Prostate gland (tissue), 2 donors: ENCODE measurements at regions not wholly inside any gene's neighbourhood (a gene's known extent, or its start where the extent isn't known, plus 50 kb on each side); places are given as distances from the start of the nearest gene placed in this dataset.

Source experiments
- CTCF ChIP-seq, 4 experiments: fragments of 200-600 bp in 2 of 4; fragments of 450-650 bp in 2 of 4; sonication (generic) in 2 of 4; IDR thresholded peaks; 1 replicate in 3 of 4; 2 replicates in 1 of 4; pipeline ENCODE4 v1.5.1; 2016 to 2019; ENCODE audit warnings: antibody characterized with exemption in 4 of 4, mild to moderate bottlenecking in 2 of 4, moderate library complexity in 2 of 4
- POLR2A ChIP-seq: fragments of 450-650 bp; IDR thresholded peaks from one replicate; pipeline ENCODE4 v1.6.1; 2016; ENCODE audit warnings: antibody characterized with exemption, mild to moderate bottlenecking
- POLR2AphosphoS5 ChIP-seq: sonication (generic); formaldehyde crosslinking; IDR thresholded peaks from one replicate; pipeline ENCODE4 v1.6.1; 2017; ENCODE audit warnings: antibody characterized with exemption

DNA sequence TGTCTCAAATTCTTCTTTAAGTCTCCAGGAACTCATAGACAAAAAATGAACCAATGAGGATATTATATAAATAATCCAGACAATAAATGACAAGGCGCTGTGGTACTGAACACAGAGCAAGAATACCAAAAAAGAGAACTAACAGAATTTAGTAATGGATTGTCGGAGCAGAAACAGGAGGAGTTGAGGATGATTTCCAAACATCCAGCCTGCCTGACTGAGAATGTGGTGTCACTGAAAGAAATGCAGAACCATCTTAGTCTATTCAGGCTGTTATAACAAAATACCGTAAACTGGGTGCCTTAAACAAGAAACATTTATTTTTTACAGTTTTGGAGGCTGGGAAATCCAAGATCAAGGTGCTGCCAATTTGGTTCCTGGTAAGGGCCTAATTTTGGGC lies 79.7 kb downstream of the RGS2 start:
- TF ChIP-seq CTCF (IDR thresholded peaks at IDR 0.05) (no peak), POLR2A (no peak), POLR2AphosphoS5 (no peak)
